Body of pancreas (tissue), 4 donors: ENCODE measurements at regions not wholly inside any gene's neighbourhood (a gene's known extent, or its start where the extent isn't known, plus 50 kb on each side); places are given as distances from the start of the nearest gene placed in this dataset.

Source experiments
- ATAC-seq: fragments of 150-250 bp; one replicate; pipeline ENCODE4 v1.9.1; 2016
- DNase-seq, 4 donors: peaks; one replicate each; pipeline ENCODE4 v3.0.0-alpha.2; 2019
- H3K27ac ChIP-seq, 4 donors: fragments of 200-600 bp; sonication (generic); 1 replicate in 3 of 4; 2 replicates in 1 of 4; pipeline versions ENCODE4 v1.5.1 to v1.6.1; 2016 to 2019; ENCODE audit warnings: mild to moderate bottlenecking in 1 of 4, mixed read lengths in 1 of 4, moderate library complexity in 1 of 4
- H3K27me3 ChIP-seq, 2 donors: fragments of 200-600 bp; sonication (generic); one replicate each; pipeline ENCODE4 v1.6.0; 2016; ENCODE audit warnings: mild to moderate bottlenecking in 1 of 2
- H3K36me3 ChIP-seq, 2 donors: fragments of 200-600 bp; sonication (generic); replicated peaks in 1 of 2; 2 replicates each; pipeline ENCODE4 v1.5.1; 2016; ENCODE audit warnings: low read depth in 2 of 2; ENCODE audit not compliant: insufficient read depth in 1 of 2
- H3K4me1 ChIP-seq: fragments of 200-600 bp; sonication (generic); one replicate; pipeline ENCODE4 v1.6.0; 2016
- H3K4me3 ChIP-seq, 2 donors: fragments of 200-600 bp; sonication (generic); 1 replicate in 1 of 2; 2 replicates in 1 of 2; pipeline ENCODE4 v1.5.1; 2016 to 2019
- H3K9me3 ChIP-seq, 3 donors: fragments of 200-600 bp; sonication (generic); 1 replicate in 2 of 3; 2 replicates in 1 of 3; pipeline ENCODE4 v1.5.1; 2016
- POLR2A ChIP-seq, 3 donors: fragments of 450-650 bp; IDR thresholded peaks; one replicate each; pipeline ENCODE4 v1.6.1; 2016; ENCODE audit warnings: antibody characterized with exemption in 3 of 3, mild to moderate bottlenecking in 2 of 3
- WGBS, 2 donors: methylation state at CpG; one replicate each; pipeline ENCODE4 v1.1.5; 2017; 5-methylcytosine and 5-hydroxymethylcytosine counted together
- intact Hi-C: fragments of 100-400 bp; cut with DNase I; formaldehyde crosslinking; loops from one replicate; pipeline ENCODE4 v1.15.1; 2023
- TF ChIP-seq, protein P1 (sequence below), 7 experiments: fragments of 450-650 bp in 4 of 7; fragments of 200-600 bp in 3 of 7; sonication (generic) in 3 of 7; IDR thresholded peaks; one replicate each; pipeline ENCODE4 v1.5.1; 2016 to 2019; ENCODE audit warnings: antibody characterized with exemption in 7 of 7

- TF ChIP-seq, protein P1, sequence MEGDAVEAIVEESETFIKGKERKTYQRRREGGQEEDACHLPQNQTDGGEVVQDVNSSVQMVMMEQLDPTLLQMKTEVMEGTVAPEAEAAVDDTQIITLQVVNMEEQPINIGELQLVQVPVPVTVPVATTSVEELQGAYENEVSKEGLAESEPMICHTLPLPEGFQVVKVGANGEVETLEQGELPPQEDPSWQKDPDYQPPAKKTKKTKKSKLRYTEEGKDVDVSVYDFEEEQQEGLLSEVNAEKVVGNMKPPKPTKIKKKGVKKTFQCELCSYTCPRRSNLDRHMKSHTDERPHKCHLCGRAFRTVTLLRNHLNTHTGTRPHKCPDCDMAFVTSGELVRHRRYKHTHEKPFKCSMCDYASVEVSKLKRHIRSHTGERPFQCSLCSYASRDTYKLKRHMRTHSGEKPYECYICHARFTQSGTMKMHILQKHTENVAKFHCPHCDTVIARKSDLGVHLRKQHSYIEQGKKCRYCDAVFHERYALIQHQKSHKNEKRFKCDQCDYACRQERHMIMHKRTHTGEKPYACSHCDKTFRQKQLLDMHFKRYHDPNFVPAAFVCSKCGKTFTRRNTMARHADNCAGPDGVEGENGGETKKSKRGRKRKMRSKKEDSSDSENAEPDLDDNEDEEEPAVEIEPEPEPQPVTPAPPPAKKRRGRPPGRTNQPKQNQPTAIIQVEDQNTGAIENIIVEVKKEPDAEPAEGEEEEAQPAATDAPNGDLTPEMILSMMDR (IDR thresholded peaks at IDR 0.05): no peak
- no peak for TF ChIP-seq POLR2A (IDR thresholded peaks at IDR 0.05)
- intact Hi-C loops: no loop called here
- Histone ChIP-seq H3K9me3 (no peaks in the 10 kb centered on the region), H3K36me3 (no peaks in the 10 kb centered on the region), H3K27me3 (no peaks in the 10 kb centered on the region), H3K4me3 (no peak overlapping the region), H3K27ac (no peak overlapping the region), H3K4me1 (peaks cover 29% of the 10 kb centered on the region)
- WGBS, 2 donors: 66 to 74% methylated on average over 4 of the region's 4 CpGs
- no peak for ATAC-seq
- no peak for DNase-seq
These were observed 71.3 kb downstream of the SOWAHC start for GRCh38 chr2:109685453-109685852.

- no peak for DNase-seq
- no peak overlapping the region for H3K27ac ChIP-seq
- no peaks in the 10 kb centered on the region for H3K9me3 ChIP-seq
- intact Hi-C loops: no loop called here
- no peaks in the 10 kb centered on the region for H3K27me3 ChIP-seq
- no peak overlapping the region for H3K4me3 ChIP-seq
- 77 to 82% methylated on average over 4 of the region's 4 CpGs for WGBS, 2 donors
- ATAC-seq: no peak
- no peaks in the 10 kb centered on the region for H3K36me3 ChIP-seq
- TF ChIP-seq, protein P1 (IDR thresholded peaks at IDR 0.05): no peak
- TF ChIP-seq POLR2A (IDR thresholded peaks at IDR 0.05): no peak
- H3K4me1 ChIP-seq: peaks cover 29% of the 10 kb centered on the region
These were observed 72.8 kb downstream of the SOWAHC start for GRCh38 chr2:109686921-109687320.

GRCh38 chr2:109689182-109689930 lies 75.2 kb downstream of the SOWAHC start:
- H3K27me3 ChIP-seq: no peaks in the 10 kb centered on the region
- DNase-seq (no peak), ATAC-seq (no peak)
- peak overlapping the region in 2 of 4 donors; percentile 78 to 86 for H3K27ac ChIP-seq
- WGBS, 2 donors: 67 to 83% methylated on average over 2 to 5 of the region's 5 CpGs
- no peaks in the 10 kb centered on the region for H3K36me3 ChIP-seq
- TF ChIP-seq, protein P1 (IDR thresholded peaks at IDR 0.05): no peak
- TF ChIP-seq POLR2A (IDR thresholded peaks at IDR 0.05): no peak
- no peaks in the 10 kb centered on the region for H3K9me3 ChIP-seq
- H3K4me1 ChIP-seq: peaks cover 38% of the 10 kb centered on the region
- intact Hi-C loops: no loop called here
- no peak overlapping the region for H3K4me3 ChIP-seq

- TF ChIP-seq, protein P1 (IDR thresholded peaks at IDR 0.05): no peak
- no peak for TF ChIP-seq POLR2A (IDR thresholded peaks at IDR 0.05)
- WGBS, 2 donors: 93% methylated on average over 9 of the region's 9 CpGs
- DNase-seq (no peak), ATAC-seq (no peak)
- H3K4me3 ChIP-seq: no peak overlapping the region
- no peaks in the 10 kb centered on the region for H3K36me3 ChIP-seq
- peak overlapping the region; percentile 53 to 86 (median 72) for H3K27ac ChIP-seq
- peaks cover 38% of the 10 kb centered on the region for H3K4me1 ChIP-seq
- intact Hi-C loops: no loop called here
- H3K27me3 ChIP-seq: no peaks in the 10 kb centered on the region
- H3K9me3 ChIP-seq: no peaks in the 10 kb centered on the region
These were observed 75.8 kb downstream of the SOWAHC start for GRCh38 chr2:109689973-109690372.

- Histone ChIP-seq H3K9me3 (no peaks in the 10 kb centered on the region), H3K27me3 (no peaks in the 10 kb centered on the region), H3K27ac (peak overlapping the region; percentile 53 to 86 (median 72)), H3K36me3 (no peaks in the 10 kb centered on the region), H3K4me3 (no peak overlapping the region), H3K4me1 (peaks cover 38% of the 10 kb centered on the region)
- ATAC-seq (no peak), DNase-seq (no peak)
- TF ChIP-seq, protein P1 (IDR thresholded peaks at IDR 0.05): no peak
- no peak for TF ChIP-seq POLR2A (IDR thresholded peaks at IDR 0.05)
- 42 to 56% methylated on average over 5 to 6 of the region's 6 CpGs for WGBS, 2 donors
- intact Hi-C loops: no loop called here
These were observed 76.3 kb downstream of the SOWAHC start for GRCh38 chr2:109690457-109690821.
